CD4-positive, alpha-beta T cell treated with Interferon alpha-2 for 1 hour (primary cell): ENCODE measurements at regions not wholly inside any gene's neighbourhood (a gene's known extent, or its start where the extent isn't known, plus 50 kb on each side); places are given as distances from the start of the nearest gene placed in this dataset.
A peak's percentile ranks its signal among the peaks of the same experiment; 100 is the strongest.

Experiments
- DNase-seq, 2 donors: peaks; one replicate each; pipeline ENCODE4 v3.0.0-alpha.2; 2020 to 2022

- DNase-seq = no peak
Observed at GRCh38 chr2:224325941-224326340, 76.0 kb downstream of the FAM124B start.

- DNase-seq = no peak
Observed at GRCh38 chr2:224324604-224325003, 77.3 kb downstream of the FAM124B start.

- no peak for DNase-seq
Observed at GRCh38 chr2:224320660-224321059, 81.2 kb downstream of the FAM124B start.

- DNase-seq = no peak
Observed at GRCh38 chr2:224319750-224320149, 82.2 kb downstream of the FAM124B start.

- no peak for DNase-seq
Observed at GRCh38 chr2:224312741-224313140, 89.2 kb downstream of the FAM124B start.

GRCh38 chr2:224310943-224311625 is 90.8 kb downstream of the FAM124B start:
- DNase-seq = no peak

GRCh38 chr2:224309176-224309575 is 92.7 kb downstream of the FAM124B start:
- DNase-seq = no peak

GRCh38 chr2:224308272-224308911 is 93.5 kb downstream of the FAM124B start:
- DNase-seq = no peak

GRCh38 chr2:224302952-224303351 is 99.0 kb downstream of the FAM124B start:
- DNase-seq = no peak

- DNase-seq = no peak
Observed at GRCh38 chr2:224293976-224294375, 107.9 kb downstream of the FAM124B start.

GRCh38 chr2:224287531-224287930 is 114.4 kb downstream of the FAM124B start:
- DNase-seq = no peak

- DNase-seq = no peak
Observed at GRCh38 chr2:224286923-224287322, 115.0 kb downstream of the FAM124B start.

GRCh38 chr2:224284134-224284946 is 117.6 kb downstream of the FAM124B start:
- peak in 1 of 2 donors; percentile 52 for DNase-seq

GRCh38 chr2:224283466-224283965 is 118.4 kb downstream of the FAM124B start:
- DNase-seq = no peak

- DNase-seq = no peak
Observed at GRCh38 chr2:224281374-224281773, 120.5 kb downstream of the FAM124B start.

GRCh38 chr2:224278531-224278930 is 123.4 kb downstream of the FAM124B start:
- no peak for DNase-seq

- DNase-seq = no peak
Observed at GRCh38 chr2:224276251-224276650, 125.7 kb downstream of the FAM124B start.

GRCh38 chr2:224272237-224272910 is 129.5 kb downstream of the FAM124B start:
- DNase-seq = no peak

GRCh38 chr2:224271617-224272236 is 130.2 kb downstream of the FAM124B start:
- DNase-seq = no peak

- DNase-seq = no peak
Observed at GRCh38 chr2:224268441-224268840, 133.5 kb downstream of the FAM124B start.

- no peak for DNase-seq
Observed at GRCh38 chr2:224264259-224264658, 137.6 kb downstream of the FAM124B start.

GRCh38 chr2:224263571-224264043 is 138.3 kb downstream of the FAM124B start:
- DNase-seq = no peak
